Mucosa of gallbladder (tissue), 1 donor: ENCODE measurements at regions not wholly inside any gene's neighbourhood (a gene's known extent, or its start where the extent isn't known, plus 50 kb on each side); places are given as distances from the start of the nearest gene placed in this dataset.

Experiments used
- DNase-seq: peaks from one replicate; pipeline ENCODE4 v3.0.0-alpha.2; 2020; ENCODE audit warnings: low spot score
- donor health status: DM: no; HTN: no; CAD: no.

GRCh38 chr1:193807208-193807607, 620.8 kb upstream of the B3GALT2 start:
- DNase-seq, result no peak

GRCh38 chr1:193806079-193807048, 620.0 kb upstream of the B3GALT2 start:
- DNase-seq, result no peak

DNA sequence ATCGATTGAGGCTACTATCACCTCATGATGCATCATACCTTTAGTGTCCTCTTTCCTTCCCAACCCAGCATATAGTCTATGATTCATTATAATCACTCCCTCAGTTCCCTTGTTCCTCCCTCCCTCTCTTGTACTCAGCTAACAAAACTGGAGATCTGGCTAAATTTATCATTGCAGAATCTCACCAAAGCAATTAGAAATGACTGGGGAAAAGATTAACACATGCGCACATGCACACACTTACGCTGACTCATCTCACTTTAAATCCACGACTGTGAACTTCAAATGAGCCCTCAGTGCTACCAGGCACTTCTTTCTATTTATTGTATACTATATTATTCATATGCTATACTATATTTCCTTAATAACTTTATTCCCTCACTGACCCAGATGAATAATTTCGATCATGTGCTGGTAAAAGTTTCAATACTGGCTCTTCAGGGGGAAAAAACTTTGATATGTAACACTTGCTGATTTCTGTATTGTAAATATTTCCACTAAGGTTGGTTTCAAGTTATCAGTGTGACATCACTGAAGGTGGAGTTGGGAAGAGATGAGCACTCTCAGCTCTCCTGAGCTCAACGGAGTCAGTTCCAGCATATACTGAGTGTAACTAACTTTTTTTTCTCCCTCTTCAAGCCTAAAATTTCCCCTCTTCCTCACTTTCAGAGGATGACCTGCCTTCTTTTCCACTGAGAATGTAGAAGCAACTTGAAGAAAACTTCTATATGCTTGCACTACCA, 613.7 kb upstream of the B3GALT2 start:
- DNase-seq, result no peak

DNA sequence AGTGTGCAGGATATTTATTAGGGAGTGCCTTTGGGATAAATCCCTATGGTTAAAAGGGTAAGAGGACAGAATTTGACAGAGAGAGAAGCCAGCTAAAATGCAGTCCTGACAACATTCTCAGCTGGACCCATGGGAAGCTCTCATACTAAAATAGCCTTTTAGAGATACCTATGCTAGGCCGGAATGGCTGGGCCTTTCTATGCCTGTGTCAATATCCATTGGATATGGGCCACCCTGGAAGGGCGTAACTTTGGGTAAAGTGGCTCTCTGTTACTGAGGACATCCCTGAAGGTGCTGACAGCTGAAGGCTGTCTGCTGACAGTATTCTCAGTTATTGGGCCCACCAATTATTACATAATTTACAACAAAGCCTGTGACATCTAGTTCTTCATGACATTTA, 613.0 kb upstream of the B3GALT2 start:
- no peak for DNase-seq

- DNase-seq, result no peak
Measured at GRCh38 chr1:193794239-193794638, 607.8 kb upstream of the B3GALT2 start.

DNA sequence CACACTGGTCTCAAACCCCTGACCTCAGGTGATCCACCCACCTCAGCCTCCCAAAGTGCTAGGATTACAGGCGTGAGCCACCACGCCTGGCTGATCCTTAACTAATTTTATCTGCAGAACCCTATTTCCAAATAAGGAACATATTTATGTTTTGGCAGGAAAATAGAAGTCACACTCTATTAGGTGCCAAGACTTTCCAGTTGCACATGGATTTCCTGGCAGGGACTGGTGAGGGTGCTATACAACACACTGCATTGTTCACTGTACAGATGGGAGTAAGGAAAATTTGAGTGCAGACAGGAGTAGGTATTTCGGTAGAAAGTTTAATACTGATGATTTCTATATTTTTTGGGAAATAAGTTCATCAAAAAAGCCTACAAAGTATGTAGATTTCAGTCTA, 605.3 kb upstream of the B3GALT2 start:
- DNase-seq, result no peak

- DNase-seq, result peak; percentile 43
Measured at GRCh38 chr1:193787061-193787460, 600.6 kb upstream of the B3GALT2 start.

- no peak for DNase-seq
Measured at GRCh38 chr1:193785850-193786420, 599.5 kb upstream of the B3GALT2 start.

DNA sequence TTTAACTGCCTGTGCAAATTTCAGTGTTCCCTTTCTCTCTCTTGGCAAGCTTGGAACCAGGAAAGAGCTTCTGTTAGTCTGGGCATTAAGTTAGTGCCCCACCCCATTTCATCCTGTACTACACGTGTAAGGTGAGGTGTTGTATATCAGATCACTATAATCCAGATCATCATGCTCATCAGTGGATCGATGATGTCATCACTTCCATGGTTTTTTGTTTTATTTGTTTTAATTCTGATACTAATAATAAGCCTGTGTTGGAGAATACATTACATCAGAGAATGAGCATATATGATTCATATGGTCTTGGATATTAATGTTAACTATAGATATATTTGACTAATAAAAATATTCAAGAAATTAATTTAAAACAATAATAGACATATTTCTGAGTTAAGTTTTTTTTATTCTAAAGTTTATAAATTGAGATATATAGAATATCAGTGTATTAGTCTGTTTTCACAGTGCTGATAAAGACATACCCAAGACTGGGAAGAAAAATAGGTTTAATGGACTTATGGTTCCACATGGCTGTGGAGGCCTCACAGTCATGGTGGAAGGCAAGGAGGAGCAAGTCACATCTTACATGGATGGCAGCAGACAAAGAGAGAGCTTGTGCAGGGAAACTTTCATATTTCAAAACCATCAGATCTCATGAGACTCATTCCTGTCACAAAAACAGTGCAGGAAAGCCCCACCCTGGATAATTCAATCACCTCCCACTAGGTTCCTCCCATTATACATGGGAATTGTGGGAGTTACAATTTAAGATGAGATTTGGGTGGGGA, 588.3 kb upstream of the B3GALT2 start:
- DNase-seq, result no peak

DNA sequence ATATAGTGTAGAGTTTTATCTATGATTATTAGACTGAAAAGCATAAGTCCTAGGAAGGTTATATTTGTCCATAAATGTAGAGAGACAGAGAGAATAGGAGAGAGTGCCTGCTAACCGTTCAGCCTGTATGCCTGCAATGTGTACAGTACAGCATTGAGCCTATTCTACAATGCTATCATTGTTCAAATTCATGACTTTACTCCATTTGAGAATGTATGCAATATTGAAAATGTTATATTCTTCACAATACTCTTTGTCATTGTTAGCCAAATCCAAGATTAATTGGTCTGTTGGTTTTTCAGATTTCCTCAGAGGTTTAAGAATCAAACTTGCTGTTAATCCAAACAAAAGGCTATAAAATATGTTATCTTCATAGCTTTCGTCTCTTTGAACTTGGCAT, 585.2 kb upstream of the B3GALT2 start:
- DNase-seq, result no peak

DNA sequence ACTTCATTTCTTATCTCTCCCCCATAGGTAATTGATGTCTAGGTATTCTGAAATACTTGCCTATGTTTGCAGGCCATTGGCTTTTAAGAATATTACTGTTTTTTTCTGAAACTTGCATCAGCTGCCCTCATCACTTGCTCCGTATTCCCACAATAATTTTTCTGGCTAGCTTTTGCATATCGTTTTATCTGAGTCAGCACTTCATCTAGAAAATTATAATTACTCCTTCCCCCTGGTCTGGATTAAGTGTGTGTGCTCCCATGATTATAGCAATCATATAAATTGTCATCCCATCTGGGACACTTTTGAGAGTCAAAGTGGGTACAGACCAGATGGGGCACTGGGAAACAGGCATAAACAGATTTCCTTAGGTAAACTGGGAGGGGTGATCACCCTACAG, 583.2 kb upstream of the B3GALT2 start:
- no peak for DNase-seq

DNA sequence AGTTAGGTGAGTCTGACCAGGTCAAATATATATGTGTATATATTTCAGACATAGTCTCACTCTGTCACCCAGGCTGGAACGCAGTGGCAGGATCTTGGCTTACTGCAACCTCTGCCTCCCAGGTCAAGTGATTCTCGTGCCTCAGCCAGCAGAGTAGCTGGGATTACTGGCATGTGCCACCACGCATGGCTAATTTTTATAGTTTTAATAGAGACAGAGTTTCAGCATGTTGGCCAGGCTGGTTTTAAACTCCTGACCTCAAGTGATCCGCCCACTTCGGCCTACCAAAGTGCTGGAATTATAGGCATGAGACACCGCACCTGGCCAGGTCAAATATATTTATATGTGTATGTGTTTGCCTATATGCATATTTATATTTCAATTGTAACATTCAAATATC, 581.5 kb upstream of the B3GALT2 start:
- DNase-seq, result no peak

DNA sequence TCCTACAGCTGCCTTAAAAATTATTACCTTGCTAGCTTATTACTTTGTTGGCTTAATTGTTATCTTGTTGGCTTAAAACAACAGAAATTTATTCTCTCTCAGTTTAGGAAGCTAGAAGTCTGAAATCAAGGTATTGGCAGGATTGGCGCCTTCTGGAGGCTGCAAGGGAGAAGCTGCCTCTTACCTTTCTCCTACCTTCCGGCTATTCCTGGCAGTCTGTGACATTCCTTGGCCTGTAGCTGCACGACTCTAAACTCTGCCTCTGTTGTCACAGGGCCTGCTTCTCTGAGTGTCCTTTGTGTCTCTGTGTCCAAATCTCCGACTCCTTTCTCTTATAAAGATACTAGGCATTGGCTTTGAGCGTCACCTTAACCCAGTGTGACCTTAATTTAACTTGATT, 579.9 kb upstream of the B3GALT2 start:
- no peak for DNase-seq

DNA sequence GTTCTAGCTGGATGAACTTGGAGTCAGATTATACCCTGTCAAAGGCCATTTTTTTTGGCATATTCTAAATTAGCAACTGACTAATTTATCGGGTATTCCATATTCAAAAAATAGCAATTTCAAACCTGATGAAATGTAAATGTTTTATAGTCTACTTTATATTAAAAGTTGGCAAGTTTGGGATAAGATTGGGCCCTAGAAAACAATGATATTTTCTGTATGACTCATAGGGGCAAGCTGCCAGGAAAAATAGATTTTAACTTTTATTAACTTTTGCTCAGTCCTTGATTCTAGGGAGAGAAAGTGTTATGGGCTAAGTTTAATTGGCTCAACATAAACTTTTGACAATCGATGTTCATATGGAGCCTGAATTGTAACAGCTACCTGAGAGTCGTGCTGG, 576.9 kb upstream of the B3GALT2 start:
- no peak for DNase-seq

- no peak for DNase-seq
Measured at GRCh38 chr1:193762236-193762635, 575.8 kb upstream of the B3GALT2 start.

GRCh38 chr1:193755441-193755840, 569.0 kb upstream of the B3GALT2 start:
- DNase-seq, result no peak

- DNase-seq, result no peak
Measured at GRCh38 chr1:193754732-193755427, 568.5 kb upstream of the B3GALT2 start.

GRCh38 chr1:193754151-193754550, 567.7 kb upstream of the B3GALT2 start:
- DNase-seq, result no peak

- DNase-seq, result no peak
Measured at GRCh38 chr1:193753038-193753756, 566.8 kb upstream of the B3GALT2 start.

DNA sequence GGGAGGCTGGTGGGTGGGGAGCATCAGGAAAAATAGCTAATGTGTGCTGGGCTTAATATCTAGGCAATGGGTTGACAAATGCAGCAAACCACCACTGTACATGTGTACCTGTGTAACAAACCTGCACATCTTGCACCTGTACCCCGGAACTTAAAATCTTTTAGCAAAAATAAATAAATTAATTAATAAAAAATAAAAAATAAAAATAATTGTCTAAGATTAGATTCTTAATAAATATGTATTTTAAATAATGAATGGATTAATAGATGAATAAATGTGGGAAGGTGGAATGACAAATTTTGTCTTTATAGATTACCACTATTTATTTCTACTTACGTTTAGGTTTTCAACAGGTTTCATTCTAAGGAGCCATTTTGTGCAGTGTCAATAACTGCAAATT, 563.5 kb upstream of the B3GALT2 start:
- DNase-seq, result no peak

GRCh38 chr1:193747579-193747978, 561.2 kb upstream of the B3GALT2 start:
- DNase-seq, result no peak
